Thoracic aorta (tissue), 2 donors: ENCODE measurements at regions not wholly inside any gene's neighbourhood (a gene's known extent, or its start where the extent isn't known, plus 50 kb on each side); places are given as distances from the start of the nearest gene placed in this dataset.

Experiments used
- ATAC-seq: fragments of 150-250 bp; one replicate; pipeline ENCODE4 v1.8.0; 2017; ENCODE audit warnings: low read depth; ENCODE audit not compliant: insufficient number of reproducible peaks, low FRiP score
- DNase-seq: peaks from one replicate; pipeline ENCODE4 v3.0.0-alpha.2; 2020; ENCODE audit warnings: low spot score
- H3K27ac ChIP-seq, 2 donors: fragments of 200-600 bp; sonication (generic); 1 replicate in 1 of 2; 2 replicates in 1 of 2; pipeline ENCODE4 v1.5.1; 2016; ENCODE audit warnings: mild to moderate bottlenecking in 2 of 2, moderate library complexity in 2 of 2
- H3K27me3 ChIP-seq: fragments of 200-600 bp; sonication (generic); replicated peaks from 2 replicates; pipeline ENCODE4 v1.6.0; 2016; ENCODE audit warnings: mild to moderate bottlenecking; ENCODE audit not compliant: insufficient read depth
- H3K36me3 ChIP-seq: fragments of 200-600 bp; sonication (generic); one replicate; pipeline ENCODE4 v1.5.1; 2016
- H3K4me1 ChIP-seq, 2 donors: fragments of 200-600 bp; sonication (generic); 1 replicate in 1 of 2; 2 replicates in 1 of 2; pipeline versions ENCODE4 v1.5.1 to v1.6.0; 2016; ENCODE audit warnings: low read depth in 2 of 2, mild to moderate bottlenecking in 1 of 2; ENCODE audit not compliant: control insufficient read depth in 1 of 2
- H3K4me3 ChIP-seq: fragments of 200-600 bp; sonication (generic); 2 replicates; pipeline ENCODE4 v1.5.1; 2016; ENCODE audit warnings: mild to moderate bottlenecking
- H3K9me3 ChIP-seq: fragments of 200-600 bp; sonication (generic); 2 replicates; pipeline ENCODE4 v1.5.1; 2016
- CTCF ChIP-seq: fragments of 200-600 bp; sonication (generic); IDR thresholded peaks from one replicate; pipeline ENCODE4 v1.5.1; 2019; ENCODE audit warnings: antibody characterized with exemption

GRCh38 chr16:60074378-60074777 is 1340.3 kb upstream of the GOT2 start:
- ATAC-seq (no peak), DNase-seq (no peak)
- Histone ChIP-seq H3K27ac (no peak overlapping the region), H3K4me3 (no peak overlapping the region), H3K4me1 (no peaks in the 10 kb centered on the region), H3K27me3 (no peaks in the 10 kb centered on the region), H3K9me3 (no peaks in the 10 kb centered on the region), H3K36me3 (no peaks in the 10 kb centered on the region)
- TF ChIP-seq CTCF, result no peak

GRCh38 chr16:60073376-60073775 is 1339.3 kb upstream of the GOT2 start:
- Histone ChIP-seq H3K4me1 (no peaks in the 10 kb centered on the region), H3K36me3 (no peaks in the 10 kb centered on the region), H3K4me3 (no peak overlapping the region), H3K27ac (no peak overlapping the region), H3K9me3 (no peaks in the 10 kb centered on the region), H3K27me3 (no peaks in the 10 kb centered on the region)
- DNase-seq (no peak), ATAC-seq (no peak)
- no peak for TF ChIP-seq CTCF

GRCh38 chr16:60064026-60064425 is 1329.9 kb upstream of the GOT2 start:
- Histone ChIP-seq H3K4me3 (no peak overlapping the region), H3K27me3 (no peaks in the 10 kb centered on the region), H3K9me3 (no peaks in the 10 kb centered on the region), H3K27ac (no peak overlapping the region), H3K36me3 (no peaks in the 10 kb centered on the region), H3K4me1 (no peaks in the 10 kb centered on the region)
- ATAC-seq (no peak), DNase-seq (no peak)
- TF ChIP-seq CTCF, result no peak

- Histone ChIP-seq H3K4me1 (no peaks in the 10 kb centered on the region), H3K9me3 (no peaks in the 10 kb centered on the region), H3K27me3 (no peaks in the 10 kb centered on the region), H3K27ac (no peak overlapping the region), H3K4me3 (no peak overlapping the region), H3K36me3 (no peaks in the 10 kb centered on the region)
- ATAC-seq (no peak), DNase-seq (no peak)
- TF ChIP-seq CTCF, result no peak
Observed at GRCh38 chr16:60061396-60061795, 1327.3 kb upstream of the GOT2 start.

- Histone ChIP-seq H3K27me3 (no peaks in the 10 kb centered on the region), H3K27ac (no peak overlapping the region), H3K4me3 (no peak overlapping the region), H3K4me1 (no peaks in the 10 kb centered on the region), H3K9me3 (no peaks in the 10 kb centered on the region), H3K36me3 (no peaks in the 10 kb centered on the region)
- ATAC-seq (no peak), DNase-seq (no peak)
- no peak for TF ChIP-seq CTCF
Observed at GRCh38 chr16:60060731-60061130, 1326.6 kb upstream of the GOT2 start.
